GM23338 (cell line): ENCODE measurements at regions not wholly inside any gene's neighbourhood (a gene's known extent, or its start where the extent isn't known, plus 50 kb on each side); places are given as distances from the start of the nearest gene placed in this dataset.

Experiments used
- EZH2 ChIP-seq: fragments of 200-600 bp; sonication (generic); IDR thresholded peaks from one replicate; pipeline ENCODE4 v1.8.0; 2017; ENCODE audit warnings: antibody characterized with exemption, mild to moderate bottlenecking, low read depth; ENCODE audit not compliant: unreplicated experiment
- POLR2AphosphoS5 ChIP-seq: IDR thresholded peaks from 2 replicates; pipeline ENCODE4 v1.6.1; 2016; ENCODE audit warnings: antibody characterized with exemption, low read depth
- ZNF114 ChIP-seq: fragments of 250-450 bp; sonication (Bioruptor Pico); IDR thresholded peaks from 2 replicates; pipeline ENCODE4 v1.5.0; 2020; ENCODE audit warnings: mild to moderate bottlenecking, moderate library complexity
- ZNF331 ChIP-seq: fragments of 250-450 bp; sonication (Bioruptor Pico); IDR thresholded peaks from 2 replicates; pipeline ENCODE4 v1.5.0; 2020; ENCODE audit warnings: low read depth, mild to moderate bottlenecking, moderate library complexity
- TF ChIP-seq, protein P1 (sequence below): fragments of 250-450 bp; sonication (Bioruptor Pico); IDR thresholded peaks from 2 replicates; pipeline ENCODE4 v1.5.0; 2020; ENCODE audit warnings: mild to moderate bottlenecking, moderate library complexity
- TF ChIP-seq, protein P2 (sequence below): IDR thresholded peaks from one replicate; pipeline ENCODE4 v1.6.1; 2018; ENCODE audit warnings: antibody characterized with exemption; ENCODE audit not compliant: unreplicated experiment

DNA sequence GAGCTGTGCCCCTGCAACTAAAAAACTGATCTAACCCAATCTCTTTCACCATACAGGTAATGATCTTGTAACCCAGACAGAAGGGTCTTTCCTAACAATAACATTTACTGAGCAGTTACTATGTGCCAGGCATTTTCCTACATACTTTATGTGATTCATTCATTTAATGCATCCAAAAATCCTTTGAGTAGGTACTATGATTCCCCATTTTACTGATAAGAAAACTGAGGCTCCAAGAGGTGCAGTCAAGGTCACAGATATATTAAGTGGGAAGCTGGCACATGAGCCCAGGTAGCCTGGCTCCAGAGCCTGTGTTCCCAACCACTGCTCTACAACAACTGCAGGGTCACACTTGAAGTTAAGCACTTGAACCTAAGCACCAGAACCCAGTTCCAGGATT, 87.6 kb downstream of the NCR2 start (continued):
- TF ChIP-seq, protein P1, sequence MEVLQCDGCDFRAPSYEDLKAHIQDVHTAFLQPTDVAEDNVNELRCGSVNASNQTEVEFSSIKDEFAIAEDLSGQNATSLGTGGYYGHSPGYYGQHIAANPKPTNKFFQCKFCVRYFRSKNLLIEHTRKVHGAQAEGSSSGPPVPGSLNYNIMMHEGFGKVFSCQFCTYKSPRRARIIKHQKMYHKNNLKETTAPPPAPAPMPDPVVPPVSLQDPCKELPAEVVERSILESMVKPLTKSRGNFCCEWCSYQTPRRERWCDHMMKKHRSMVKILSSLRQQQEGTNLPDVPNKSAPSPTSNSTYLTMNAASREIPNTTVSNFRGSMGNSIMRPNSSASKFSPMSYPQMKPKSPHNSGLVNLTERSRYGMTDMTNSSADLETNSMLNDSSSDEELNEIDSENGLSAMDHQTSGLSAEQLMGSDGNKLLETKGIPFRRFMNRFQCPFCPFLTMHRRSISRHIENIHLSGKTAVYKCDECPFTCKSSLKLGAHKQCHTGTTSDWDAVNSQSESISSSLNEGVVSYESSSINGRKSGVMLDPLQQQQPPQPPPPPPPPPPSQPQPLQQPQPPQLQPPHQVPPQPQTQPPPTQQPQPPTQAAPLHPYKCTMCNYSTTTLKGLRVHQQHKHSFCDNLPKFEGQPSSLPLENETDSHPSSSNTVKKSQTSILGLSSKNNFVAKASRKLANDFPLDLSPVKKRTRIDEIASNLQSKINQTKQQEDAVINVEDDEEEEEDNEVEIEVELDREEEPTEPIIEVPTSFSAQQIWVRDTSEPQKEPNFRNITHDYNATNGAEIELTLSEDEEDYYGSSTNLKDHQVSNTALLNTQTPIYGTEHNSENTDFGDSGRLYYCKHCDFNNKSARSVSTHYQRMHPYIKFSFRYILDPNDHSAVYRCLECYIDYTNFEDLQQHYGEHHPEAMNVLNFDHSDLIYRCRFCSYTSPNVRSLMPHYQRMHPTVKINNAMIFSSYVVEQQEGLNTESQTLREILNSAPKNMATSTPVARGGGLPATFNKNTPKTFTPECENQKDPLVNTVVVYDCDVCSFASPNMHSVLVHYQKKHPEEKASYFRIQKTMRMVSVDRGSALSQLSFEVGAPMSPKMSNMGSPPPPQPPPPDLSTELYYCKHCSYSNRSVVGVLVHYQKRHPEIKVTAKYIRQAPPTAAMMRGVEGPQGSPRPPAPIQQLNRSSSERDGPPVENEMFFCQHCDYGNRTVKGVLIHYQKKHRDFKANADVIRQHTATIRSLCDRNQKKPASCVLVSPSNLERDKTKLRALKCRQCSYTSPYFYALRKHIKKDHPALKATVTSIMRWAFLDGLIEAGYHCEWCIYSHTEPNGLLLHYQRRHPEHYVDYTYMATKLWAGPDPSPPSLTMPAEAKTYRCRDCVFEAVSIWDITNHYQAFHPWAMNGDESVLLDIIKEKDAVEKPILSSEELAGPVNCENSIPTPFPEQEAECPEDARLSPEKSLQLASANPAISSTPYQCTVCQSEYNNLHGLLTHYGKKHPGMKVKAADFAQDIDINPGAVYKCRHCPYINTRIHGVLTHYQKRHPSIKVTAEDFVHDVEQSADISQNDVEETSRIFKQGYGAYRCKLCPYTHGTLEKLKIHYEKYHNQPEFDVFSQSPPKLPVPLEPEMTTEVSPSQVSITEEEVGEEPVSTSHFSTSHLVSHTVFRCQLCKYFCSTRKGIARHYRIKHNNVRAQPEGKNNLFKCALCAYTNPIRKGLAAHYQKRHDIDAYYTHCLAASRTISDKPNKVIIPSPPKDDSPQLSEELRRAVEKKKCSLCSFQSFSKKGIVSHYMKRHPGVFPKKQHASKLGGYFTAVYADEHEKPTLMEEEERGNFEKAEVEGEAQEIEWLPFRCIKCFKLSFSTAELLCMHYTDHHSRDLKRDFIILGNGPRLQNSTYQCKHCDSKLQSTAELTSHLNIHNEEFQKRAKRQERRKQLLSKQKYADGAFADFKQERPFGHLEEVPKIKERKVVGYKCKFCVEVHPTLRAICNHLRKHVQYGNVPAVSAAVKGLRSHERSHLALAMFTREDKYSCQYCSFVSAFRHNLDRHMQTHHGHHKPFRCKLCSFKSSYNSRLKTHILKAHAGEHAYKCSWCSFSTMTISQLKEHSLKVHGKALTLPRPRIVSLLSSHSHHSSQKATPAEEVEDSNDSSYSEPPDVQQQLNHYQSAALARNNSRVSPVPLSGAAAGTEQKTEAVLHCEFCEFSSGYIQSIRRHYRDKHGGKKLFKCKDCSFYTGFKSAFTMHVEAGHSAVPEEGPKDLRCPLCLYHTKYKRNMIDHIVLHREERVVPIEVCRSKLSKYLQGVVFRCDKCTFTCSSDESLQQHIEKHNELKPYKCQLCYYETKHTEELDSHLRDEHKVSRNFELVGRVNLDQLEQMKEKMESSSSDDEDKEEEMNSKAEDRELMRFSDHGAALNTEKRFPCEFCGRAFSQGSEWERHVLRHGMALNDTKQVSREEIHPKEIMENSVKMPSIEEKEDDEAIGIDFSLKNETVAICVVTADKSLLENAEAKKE (CRISPR knock-in tag): no peak
- TF ChIP-seq, protein P2, sequence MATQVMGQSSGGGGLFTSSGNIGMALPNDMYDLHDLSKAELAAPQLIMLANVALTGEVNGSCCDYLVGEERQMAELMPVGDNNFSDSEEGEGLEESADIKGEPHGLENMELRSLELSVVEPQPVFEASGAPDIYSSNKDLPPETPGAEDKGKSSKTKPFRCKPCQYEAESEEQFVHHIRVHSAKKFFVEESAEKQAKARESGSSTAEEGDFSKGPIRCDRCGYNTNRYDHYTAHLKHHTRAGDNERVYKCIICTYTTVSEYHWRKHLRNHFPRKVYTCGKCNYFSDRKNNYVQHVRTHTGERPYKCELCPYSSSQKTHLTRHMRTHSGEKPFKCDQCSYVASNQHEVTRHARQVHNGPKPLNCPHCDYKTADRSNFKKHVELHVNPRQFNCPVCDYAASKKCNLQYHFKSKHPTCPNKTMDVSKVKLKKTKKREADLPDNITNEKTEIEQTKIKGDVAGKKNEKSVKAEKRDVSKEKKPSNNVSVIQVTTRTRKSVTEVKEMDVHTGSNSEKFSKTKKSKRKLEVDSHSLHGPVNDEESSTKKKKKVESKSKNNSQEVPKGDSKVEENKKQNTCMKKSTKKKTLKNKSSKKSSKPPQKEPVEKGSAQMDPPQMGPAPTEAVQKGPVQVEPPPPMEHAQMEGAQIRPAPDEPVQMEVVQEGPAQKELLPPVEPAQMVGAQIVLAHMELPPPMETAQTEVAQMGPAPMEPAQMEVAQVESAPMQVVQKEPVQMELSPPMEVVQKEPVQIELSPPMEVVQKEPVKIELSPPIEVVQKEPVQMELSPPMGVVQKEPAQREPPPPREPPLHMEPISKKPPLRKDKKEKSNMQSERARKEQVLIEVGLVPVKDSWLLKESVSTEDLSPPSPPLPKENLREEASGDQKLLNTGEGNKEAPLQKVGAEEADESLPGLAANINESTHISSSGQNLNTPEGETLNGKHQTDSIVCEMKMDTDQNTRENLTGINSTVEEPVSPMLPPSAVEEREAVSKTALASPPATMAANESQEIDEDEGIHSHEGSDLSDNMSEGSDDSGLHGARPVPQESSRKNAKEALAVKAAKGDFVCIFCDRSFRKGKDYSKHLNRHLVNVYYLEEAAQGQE: no peak
- TF ChIP-seq EZH2: no peak
- TF ChIP-seq POLR2AphosphoS5: no peak
- no peak for TF ChIP-seq ZNF331 (CRISPR knock-in tag)
- TF ChIP-seq ZNF114: no peak
